Stomach (tissue), 4 donors: ENCODE measurements at regions not wholly inside any gene's neighbourhood (a gene's known extent, or its start where the extent isn't known, plus 50 kb on each side); places are given as distances from the start of the nearest gene placed in this dataset.

Experiments used
- CTCF ChIP-seq, 7 experiments: fragments of 450-650 bp in 4 of 7; fragments of 200-600 bp in 3 of 7; sonication (generic) in 3 of 7; IDR thresholded peaks; one replicate each; pipeline ENCODE4 v1.5.1; 2016 to 2019; ENCODE audit warnings: antibody characterized with exemption in 7 of 7, control low read depth in 2 of 7, mild to moderate bottlenecking in 1 of 7
- EP300 ChIP-seq: sonication (generic); formaldehyde crosslinking; IDR thresholded peaks from one replicate; pipeline ENCODE4 v1.6.1; 2017; ENCODE audit warnings: antibody characterized with exemption
- POLR2A ChIP-seq, 4 donors: fragments of 450-650 bp; IDR thresholded peaks; one replicate each; pipeline ENCODE4 v1.6.1; 2016; ENCODE audit warnings: antibody characterized with exemption in 4 of 4, control low read depth in 2 of 4, mild to moderate bottlenecking in 1 of 4, moderate library complexity in 1 of 4
- POLR2AphosphoS5 ChIP-seq, 3 donors: sonication (generic); formaldehyde crosslinking; IDR thresholded peaks; one replicate each; pipeline ENCODE4 v1.6.1; 2016; ENCODE audit warnings: antibody characterized with exemption in 3 of 3

GRCh38 chr2:160905862-160906261, 254.4 kb upstream of the TANK start:
- TF ChIP-seq CTCF (IDR thresholded peaks at IDR 0.05) (no peak), POLR2A (IDR thresholded peaks at IDR 0.05) (no peak), EP300 (no peak), POLR2AphosphoS5 (IDR thresholded peaks at IDR 0.05) (no peak)
